ENCODE measurements at regions not wholly inside any gene's neighbourhood (a gene's known extent, or its start where the extent isn't known, plus 50 kb on each side); places are given as distances from the start of the nearest gene placed in this dataset.
"Not testable (repeated sequence)": the region's sequence is repeated elsewhere in the genome, so short reads cannot be mapped to it uniquely, and the experiment has no call there.

DNA sequence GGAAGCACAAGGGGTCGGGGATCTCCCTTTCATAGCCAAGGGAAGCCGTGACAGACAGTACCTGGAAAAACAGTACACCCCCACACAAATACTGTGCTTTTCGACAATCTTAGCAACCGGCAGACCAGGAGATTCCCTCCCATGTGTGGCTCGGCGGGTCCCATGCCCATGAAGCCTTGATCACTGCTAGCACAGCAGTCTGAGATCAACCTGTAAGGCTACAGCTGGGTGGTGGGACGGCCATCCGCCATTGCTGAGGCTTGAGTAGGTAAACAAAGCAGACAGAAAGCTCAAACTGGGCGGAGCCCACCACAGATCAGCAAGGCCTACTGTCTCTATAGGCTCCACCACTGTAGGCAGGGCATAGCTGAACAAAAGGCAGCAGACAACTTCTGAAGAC lies 180.2 kb upstream of the SOX6 start:
- DNase-seq (ENCODE audit: low read depth): no peak
- TF ChIP-seq, protein P1, sequence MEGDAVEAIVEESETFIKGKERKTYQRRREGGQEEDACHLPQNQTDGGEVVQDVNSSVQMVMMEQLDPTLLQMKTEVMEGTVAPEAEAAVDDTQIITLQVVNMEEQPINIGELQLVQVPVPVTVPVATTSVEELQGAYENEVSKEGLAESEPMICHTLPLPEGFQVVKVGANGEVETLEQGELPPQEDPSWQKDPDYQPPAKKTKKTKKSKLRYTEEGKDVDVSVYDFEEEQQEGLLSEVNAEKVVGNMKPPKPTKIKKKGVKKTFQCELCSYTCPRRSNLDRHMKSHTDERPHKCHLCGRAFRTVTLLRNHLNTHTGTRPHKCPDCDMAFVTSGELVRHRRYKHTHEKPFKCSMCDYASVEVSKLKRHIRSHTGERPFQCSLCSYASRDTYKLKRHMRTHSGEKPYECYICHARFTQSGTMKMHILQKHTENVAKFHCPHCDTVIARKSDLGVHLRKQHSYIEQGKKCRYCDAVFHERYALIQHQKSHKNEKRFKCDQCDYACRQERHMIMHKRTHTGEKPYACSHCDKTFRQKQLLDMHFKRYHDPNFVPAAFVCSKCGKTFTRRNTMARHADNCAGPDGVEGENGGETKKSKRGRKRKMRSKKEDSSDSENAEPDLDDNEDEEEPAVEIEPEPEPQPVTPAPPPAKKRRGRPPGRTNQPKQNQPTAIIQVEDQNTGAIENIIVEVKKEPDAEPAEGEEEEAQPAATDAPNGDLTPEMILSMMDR (conservative IDR thresholded peaks at IDR 0.05; ENCODE audit: low read length): no peak
- no peak overlapping the region for H3K4me3 ChIP-seq (ENCODE audit: low read length)

DNA sequence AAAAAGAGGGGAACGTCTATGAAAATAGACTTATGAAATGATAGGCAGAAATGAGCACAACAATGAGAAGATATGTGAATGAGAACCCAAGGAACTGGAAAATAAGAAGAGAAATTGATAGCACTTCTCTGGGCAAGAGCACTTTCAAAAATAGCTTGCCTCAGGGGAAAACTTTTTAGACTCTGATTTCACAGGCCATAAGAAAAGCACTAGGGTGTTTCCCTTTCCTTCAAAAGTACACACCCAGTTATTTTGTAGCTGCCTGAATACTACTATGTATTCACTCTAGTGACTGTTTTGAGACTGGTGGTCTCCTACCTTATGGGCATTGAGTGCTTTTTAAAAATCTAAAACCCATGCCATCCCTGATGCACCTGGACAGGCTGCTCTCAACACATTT lies 172.3 kb upstream of the SOX6 start:
- TF ChIP-seq, protein P1 (conservative IDR thresholded peaks at IDR 0.05; ENCODE audit: low read length): no peak
- DNase-seq (ENCODE audit: low read depth): no peak
- no peak overlapping the region for H3K4me3 ChIP-seq (ENCODE audit: low read length)

DNA sequence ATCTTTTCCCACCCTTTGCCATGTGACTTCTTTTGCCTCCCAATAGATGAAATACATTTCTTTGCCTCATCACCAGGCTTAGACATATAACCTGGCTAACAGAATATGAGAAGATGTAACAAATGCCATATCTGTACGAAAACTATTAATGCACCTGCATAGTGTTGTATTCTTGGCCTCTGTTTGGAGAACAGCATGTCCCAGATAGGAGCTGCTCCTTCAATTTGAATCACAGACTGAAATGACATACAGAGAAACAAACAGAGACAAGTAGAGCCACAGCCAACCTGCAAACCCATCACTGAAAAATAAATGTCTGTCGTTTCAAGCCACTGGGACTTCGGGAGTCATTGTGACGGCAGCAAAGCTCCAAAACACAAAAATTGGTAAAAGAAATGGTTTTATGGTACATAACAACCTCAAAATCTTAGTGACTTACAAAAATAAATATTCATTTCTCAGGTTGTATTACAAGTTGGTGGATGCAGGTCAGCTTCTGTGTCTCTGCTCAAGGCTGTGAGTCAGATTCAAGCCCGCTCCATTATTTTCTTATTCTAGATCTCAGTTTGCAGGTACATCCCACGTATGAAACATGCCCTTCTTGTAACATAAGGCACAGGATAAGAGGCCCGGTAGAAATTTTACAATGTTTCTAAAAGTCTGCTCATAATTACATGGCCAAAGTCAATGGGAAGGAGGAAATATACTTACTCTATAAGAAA lies 171.3 kb upstream of the SOX6 start:
- TF ChIP-seq, protein P1 (conservative IDR thresholded peaks at IDR 0.05; ENCODE audit: low read length): no peak
- DNase-seq (ENCODE audit: low read depth): no peak
- H3K4me3 ChIP-seq (ENCODE audit: low read length): no peak overlapping the region

DNA sequence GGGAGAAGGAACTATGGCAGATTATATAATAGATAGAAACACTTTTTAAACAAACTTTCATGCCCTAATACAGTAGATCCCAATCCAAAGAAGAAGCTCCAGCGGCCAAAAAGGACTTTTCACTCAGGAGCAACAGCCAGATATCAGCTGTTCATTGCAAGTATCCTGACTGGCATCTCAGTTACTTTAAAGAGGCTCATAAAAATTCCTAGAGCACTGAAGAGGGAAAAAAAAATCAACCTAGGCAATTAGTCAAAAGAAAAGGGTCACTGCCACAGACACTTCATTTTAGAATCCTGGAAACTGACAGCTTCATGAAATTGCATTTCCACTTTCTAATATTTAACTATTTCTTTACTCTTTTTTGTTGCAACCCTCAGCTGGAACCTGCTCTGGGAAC lies 170.6 kb upstream of the SOX6 start:
- no peak overlapping the region for H3K4me3 ChIP-seq (ENCODE audit: low read length)
- no peak for DNase-seq (ENCODE audit: low read depth)
- TF ChIP-seq, protein P1 (conservative IDR thresholded peaks at IDR 0.05; ENCODE audit: low read length): no peak

DNA sequence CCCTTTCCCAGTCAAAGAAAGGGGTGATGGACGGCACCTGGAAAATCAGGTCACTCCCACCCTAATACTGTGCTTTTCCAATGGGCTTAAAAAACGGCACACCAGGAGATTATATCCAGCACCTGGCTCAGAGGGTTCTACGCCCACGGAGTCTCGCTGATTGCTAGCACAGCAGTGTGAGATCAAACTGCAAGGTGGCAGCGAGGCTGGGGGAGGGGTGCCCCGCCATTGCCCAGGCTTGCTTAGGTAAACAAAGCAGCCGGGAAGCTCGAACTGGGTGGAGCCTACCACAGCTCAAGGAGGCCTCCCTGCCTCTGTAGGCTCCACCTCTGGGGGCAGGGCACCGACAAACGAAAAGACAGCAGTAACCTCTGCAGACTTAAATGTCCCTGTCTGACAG lies 164.4 kb upstream of the SOX6 start:
- DNase-seq (ENCODE audit: low read depth); H3K4me3 ChIP-seq (ENCODE audit: low read length): not testable (repeated sequence)

DNA sequence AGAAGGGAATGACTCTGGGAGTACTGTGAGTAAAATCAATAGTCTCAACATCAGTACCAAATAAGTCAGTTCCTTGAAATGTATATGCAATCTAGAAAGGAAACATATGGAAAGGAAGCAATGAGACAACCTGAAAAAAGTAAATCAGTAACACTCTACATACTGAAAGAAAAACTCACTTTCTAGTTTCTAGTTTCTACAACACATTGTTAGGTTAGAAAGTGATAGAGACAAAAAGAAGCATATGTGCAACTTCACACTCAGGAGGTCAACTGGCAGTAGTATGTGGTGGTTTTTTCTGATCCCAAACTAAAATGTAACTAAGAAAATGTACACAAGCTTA lies 156.5 kb upstream of the SOX6 start:
- DNase-seq (ENCODE audit: low read depth): no peak
- no peak overlapping the region for H3K4me3 ChIP-seq (ENCODE audit: low read length)
- TF ChIP-seq, protein P1 (conservative IDR thresholded peaks at IDR 0.05; ENCODE audit: low read length): no peak

DNA sequence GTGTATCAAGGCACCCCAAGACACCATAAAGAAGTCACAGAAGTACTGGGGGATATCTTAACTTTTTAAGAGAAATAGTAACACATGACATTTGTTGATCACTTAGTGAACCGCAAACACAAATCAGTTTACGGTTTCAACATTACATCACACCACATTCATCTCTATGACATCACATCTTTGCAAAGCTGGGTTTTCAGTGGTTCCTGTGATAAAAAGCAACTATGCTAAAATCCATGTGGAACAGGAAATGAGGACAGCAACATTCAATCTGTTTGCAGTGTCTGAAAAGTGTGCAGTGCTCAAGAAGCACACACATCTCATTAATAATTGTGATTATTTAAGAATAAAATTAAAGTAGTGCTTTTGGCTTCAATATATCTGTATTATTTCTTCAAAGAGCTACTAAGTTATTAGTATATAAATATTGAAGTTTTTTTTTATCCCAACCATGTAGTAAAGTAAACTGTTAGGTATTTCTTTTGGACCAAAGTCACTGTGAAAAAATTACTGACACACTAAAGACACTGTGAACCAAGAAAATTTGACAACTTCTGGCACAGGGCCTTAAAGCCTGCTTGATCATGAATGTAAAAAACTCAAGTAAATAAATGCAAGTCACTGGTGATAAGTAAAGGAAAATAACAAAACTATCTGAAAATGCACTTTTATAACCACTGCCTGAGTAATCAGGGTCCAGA lies 156.0 kb upstream of the SOX6 start:
- DNase-seq (ENCODE audit: low read depth): no peak
- TF ChIP-seq, protein P1 (conservative IDR thresholded peaks at IDR 0.05; ENCODE audit: low read length): no peak
- no peak overlapping the region for H3K4me3 ChIP-seq (ENCODE audit: low read length)
